ENCODE measurements at regions not wholly inside any gene's neighbourhood (a gene's known extent, or its start where the extent isn't known, plus 50 kb on each side); places are given as distances from the start of the nearest gene placed in this dataset.

GRCh38 chr5:125126050-125126449 lies 379.6 kb upstream of the ZNF608 start:
- DNase-seq (ENCODE audit: low read depth in 1 of 2, low spot score in 1 of 2), result no peak
- no peak for FAIRE-seq
- no peak overlapping the region for H3K4me2 ChIP-seq
- no peak overlapping the region for H3K27ac ChIP-seq
- no peak for ATAC-seq
- no peaks in the 10 kb centered on the region for H3K4me1 ChIP-seq
- TF ChIP-seq ZSCAN20 (CRISPR knock-in tag; IDR thresholded peaks at IDR 0.05), result no peak
- POLR2A ChIA-PET, result no interaction called here
- H3K9me3 ChIP-seq, result no peaks in the 10 kb centered on the region
- CTCF ChIA-PET, result interaction anchor here (0.6 kb wide), 1 partner anchor 146 kb away, joined by 3 read pairs; no protein-coding TSS in a partner anchor
- H3K4me3 ChIP-seq, result no peak overlapping the region

GRCh38 chr5:125129151-125129806 lies 382.8 kb upstream of the ZNF608 start:
- H3K9me3 ChIP-seq, result no peaks in the 10 kb centered on the region
- no peak overlapping the region for H3K27ac ChIP-seq
- FAIRE-seq, result no peak
- peaks cover 3% of the 10 kb centered on the region; the same call in 2 of the 3 replicates for H3K4me1 ChIP-seq
- TF ChIP-seq HEYL (CRISPR knock-in tag; IDR thresholded peaks at IDR 0.05) (no peak), HOXA7 (CRISPR knock-in tag; IDR thresholded peaks at IDR 0.05) (no peak), CBX8 (IDR thresholded peaks at IDR 0.05) (no peak), EP300 (IDR thresholded peaks at IDR 0.05) (no peak), ZC3H11A (IDR thresholded peaks at IDR 0.05) (no peak), RARB (CRISPR knock-in tag; IDR thresholded peaks at IDR 0.05) (no peak), FOSL2 (IDR thresholded peaks at IDR 0.05) (no peak), FOSL2 (CRISPR knock-in tag; IDR thresholded peaks at IDR 0.05) (no peak), POLR2AphosphoS2 (conservative IDR thresholded peaks at IDR 0.05; ENCODE audit: low read length) (no peak), CHD2 (IDR thresholded peaks at IDR 0.05; ENCODE audit: low read length, partially characterized antibody) (no peak), KDM1A (IDR thresholded peaks at IDR 0.05; ENCODE audit: low read depth) (no peak), NPAS2 (CRISPR knock-in tag; IDR thresholded peaks at IDR 0.05; ENCODE audit: borderline replicate concordance) (no peak), ESRRA (IDR thresholded peaks at IDR 0.05; ENCODE audit: borderline replicate concordance, low read length) (no peak), CBX2 (IDR thresholded peaks at IDR 0.05; ENCODE audit: borderline replicate concordance, low read depth) (no peak), HOXB13 (CRISPR knock-in tag; IDR thresholded peaks at IDR 0.05; ENCODE audit: low read depth) (no peak), CEBPB (IDR thresholded peaks at IDR 0.05) (no peak), RNF2 (IDR thresholded peaks at IDR 0.05; ENCODE audit: borderline replicate concordance, low read depth) (no peak), EHF (CRISPR knock-in tag; IDR thresholded peaks at IDR 0.05) (no peak), JUNB (IDR thresholded peaks at IDR 0.05) (no peak), BHLHE40 (IDR thresholded peaks at IDR 0.05; ENCODE audit: low read depth, low read length) (no peak)
- TF ChIP-seq, protein P1, sequence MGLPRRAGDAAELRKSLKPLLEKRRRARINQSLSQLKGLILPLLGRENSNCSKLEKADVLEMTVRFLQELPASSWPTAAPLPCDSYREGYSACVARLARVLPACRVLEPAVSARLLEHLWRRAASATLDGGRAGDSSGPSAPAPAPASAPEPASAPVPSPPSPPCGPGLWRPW (IDR thresholded peaks at IDR 0.05), result no peak
- H3K4me2 ChIP-seq, result no peak overlapping the region
- no peak for ATAC-seq
- 88% methylated on average over 4 of the region's 4 CpGs for WGBS (ENCODE audit: missing lambda C conversion rate)
- ChIA-PET POLR2A (no interaction called here), CTCF (no interaction called here)
- no peak overlapping the region for H3K4me3 ChIP-seq
- DNase-seq (ENCODE audit: low read depth in 1 of 2, low spot score in 1 of 2), result no peak

GRCh38 chr5:125130591-125130990 lies 384.2 kb upstream of the ZNF608 start:
- Histone ChIP-seq H3K4me3 (no peak overlapping the region), H3K4me2 (no peak overlapping the region), H3K4me1 (peaks cover 13% of the 10 kb centered on the region; the same call in 2 of the 3 replicates), H3K27ac (no peak overlapping the region), H3K9me3 (no peaks in the 10 kb centered on the region)
- DNase-seq (ENCODE audit: low read depth in 1 of 2, low spot score in 1 of 2) (no peak), ATAC-seq (no peak), FAIRE-seq (no peak)
- 57% methylated on average over 2 of the region's 2 CpGs for WGBS (ENCODE audit: missing lambda C conversion rate)
- CTCF ChIA-PET, result no interaction called here
- POLR2A ChIA-PET, result no interaction called here
- TF ChIP-seq NFE2L2 (conservative IDR thresholded peaks at IDR 0.05; ENCODE audit: low read length) (no peak), CEBPB (IDR thresholded peaks at IDR 0.05) (no peak), TP53 (CRISPR knock-in tag; IDR thresholded peaks at IDR 0.05) (no peak), RARB (CRISPR knock-in tag; IDR thresholded peaks at IDR 0.05) (no peak), KDM1A (IDR thresholded peaks at IDR 0.05; ENCODE audit: low read depth) (no peak), FOXS1 (CRISPR knock-in tag; IDR thresholded peaks at IDR 0.05) (no peak), USF2 (IDR thresholded peaks at IDR 0.05) (no peak), RNF2 (IDR thresholded peaks at IDR 0.05; ENCODE audit: borderline replicate concordance, low read depth) (no peak), REST (IDR thresholded peaks at IDR 0.05) (no peak), EHF (CRISPR knock-in tag; IDR thresholded peaks at IDR 0.05) (no peak), ZC3H11A (IDR thresholded peaks at IDR 0.05) (no peak), EHMT2 (IDR thresholded peaks at IDR 0.05; ENCODE audit: low read depth) (no peak)
- TF ChIP-seq, protein P2, sequence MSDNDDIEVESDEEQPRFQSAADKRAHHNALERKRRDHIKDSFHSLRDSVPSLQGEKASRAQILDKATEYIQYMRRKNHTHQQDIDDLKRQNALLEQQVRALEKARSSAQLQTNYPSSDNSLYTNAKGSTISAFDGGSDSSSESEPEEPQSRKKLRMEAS (IDR thresholded peaks at IDR 0.05), result no peak
- TF ChIP-seq, protein P1 (IDR thresholded peaks at IDR 0.05), result no peak
